GM21360 (cell line): ENCODE measurements at regions not wholly inside any gene's neighbourhood (a gene's known extent, or its start where the extent isn't known, plus 50 kb on each side); places are given as distances from the start of the nearest gene placed in this dataset.
"Not testable (repeated sequence)": the region's sequence is repeated elsewhere in the genome, so short reads cannot be mapped to it uniquely, and the experiment has no call there.

Source experiments
- ATAC-seq: cut with Tn5 transposase; IDR thresholded peaks from one replicate; pipeline ENCODE4 v1.9.1; 2021; ENCODE audit warnings: mild to moderate bottlenecking, moderate library complexity; ENCODE audit not compliant: unreplicated experiment

DNA sequence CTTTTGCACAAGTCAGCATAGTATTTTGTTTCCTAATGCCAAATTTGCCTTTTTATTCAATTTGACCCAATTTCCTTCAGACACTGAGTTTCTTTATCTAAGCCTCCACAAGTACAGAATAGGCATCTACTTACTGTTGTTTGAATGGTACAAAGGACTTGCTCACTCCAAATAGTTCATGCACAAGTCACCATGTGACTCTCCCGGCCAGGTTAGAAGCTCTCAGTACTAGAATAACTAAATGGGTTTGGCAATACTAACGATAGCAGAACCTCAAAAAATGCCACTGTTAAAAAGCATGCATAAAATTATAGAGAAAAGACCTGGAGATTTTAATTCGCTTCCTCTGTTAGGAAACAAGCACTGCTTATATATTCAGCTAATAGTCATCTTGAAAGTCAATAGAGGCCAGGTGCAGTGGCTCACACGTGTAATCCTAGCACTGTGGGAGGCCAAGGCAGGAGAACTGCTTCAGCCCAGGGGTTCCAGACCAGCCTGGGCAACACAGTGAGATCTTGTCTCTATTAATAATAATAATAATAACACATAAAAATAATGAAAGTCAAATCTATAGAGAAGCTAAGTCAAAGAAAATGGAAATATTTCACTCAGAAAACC, 335.8 kb upstream of the MBL2 start:
- ATAC-seq = peak; percentile 75

DNA sequence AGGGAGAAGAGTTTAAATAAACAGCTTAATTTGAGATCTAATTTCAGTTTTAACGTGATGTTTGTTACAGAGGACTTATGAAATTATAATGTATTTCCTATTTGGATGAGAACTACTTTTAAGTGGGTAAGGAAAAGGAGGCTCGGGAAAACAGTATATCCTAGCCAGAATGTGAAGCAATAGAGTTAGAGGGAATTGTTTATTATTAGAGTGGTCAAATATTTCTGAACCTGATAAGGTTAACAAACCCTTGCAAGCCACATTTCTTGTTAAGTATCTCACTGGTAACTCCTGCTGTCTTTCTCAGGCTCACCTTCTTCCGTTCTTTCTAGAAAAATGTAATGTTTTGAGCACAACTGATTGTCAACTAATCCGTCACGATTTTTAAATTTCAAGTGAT, 335.1 kb upstream of the MBL2 start:
- ATAC-seq = no peak

DNA sequence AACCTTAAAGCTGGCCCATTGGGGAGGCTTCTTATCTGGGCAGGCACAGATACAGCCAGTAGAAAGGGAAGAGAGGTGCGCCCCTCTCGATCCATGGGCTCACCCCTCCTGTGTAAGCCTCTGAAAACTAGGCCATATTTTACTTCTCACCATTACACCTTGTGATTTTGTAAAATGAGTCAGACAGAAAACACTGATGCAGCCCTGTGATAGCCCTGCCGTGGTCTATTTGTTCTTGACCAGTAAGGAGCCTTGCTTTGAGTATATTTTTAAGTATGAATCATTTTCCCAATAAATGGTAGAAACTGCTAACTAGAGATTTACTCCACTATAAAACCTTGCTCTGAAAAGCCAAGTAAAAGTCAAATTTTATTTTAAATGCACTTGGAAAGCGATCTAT, 329.8 kb upstream of the MBL2 start:
- ATAC-seq = no peak

DNA sequence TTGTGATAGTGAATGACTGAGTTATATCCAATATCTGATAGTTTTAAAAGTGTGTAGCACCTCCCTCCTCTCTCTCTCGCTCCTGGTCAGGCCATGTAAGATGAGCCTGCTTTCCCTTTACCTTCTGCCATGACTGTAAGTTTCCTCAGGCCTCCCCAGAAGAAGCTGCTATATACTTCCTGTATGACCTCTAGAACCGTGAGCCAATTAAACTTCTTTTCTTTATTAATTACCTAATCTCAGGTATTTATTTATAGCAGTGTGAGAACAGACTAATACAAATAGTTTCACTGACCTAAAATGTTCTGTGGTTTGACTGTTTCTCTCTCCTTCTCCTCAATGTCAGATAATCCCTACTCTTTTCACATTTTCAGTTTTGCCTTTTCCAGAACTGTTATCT, 321.3 kb upstream of the MBL2 start:
- ATAC-seq = no peak

DNA sequence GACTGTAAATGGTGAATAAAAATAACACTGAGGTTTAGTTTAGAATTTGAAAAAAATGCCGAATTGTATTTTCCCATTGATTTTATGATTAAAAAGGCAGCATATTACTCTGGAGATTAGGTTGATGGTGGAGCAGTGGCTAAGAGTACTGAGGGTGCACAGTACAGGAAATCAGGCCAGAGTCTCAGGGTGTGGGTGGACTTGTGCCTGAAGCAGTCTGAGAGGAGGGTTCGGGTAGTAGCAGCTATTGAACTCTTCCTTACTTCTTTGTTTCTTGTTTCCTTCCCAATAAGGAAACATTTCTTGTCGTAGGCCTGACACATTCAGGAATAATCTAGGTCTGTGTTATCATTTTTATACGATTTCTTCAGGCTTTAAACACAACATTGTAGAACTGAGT, 319.0 kb upstream of the MBL2 start:
- ATAC-seq = no peak

DNA sequence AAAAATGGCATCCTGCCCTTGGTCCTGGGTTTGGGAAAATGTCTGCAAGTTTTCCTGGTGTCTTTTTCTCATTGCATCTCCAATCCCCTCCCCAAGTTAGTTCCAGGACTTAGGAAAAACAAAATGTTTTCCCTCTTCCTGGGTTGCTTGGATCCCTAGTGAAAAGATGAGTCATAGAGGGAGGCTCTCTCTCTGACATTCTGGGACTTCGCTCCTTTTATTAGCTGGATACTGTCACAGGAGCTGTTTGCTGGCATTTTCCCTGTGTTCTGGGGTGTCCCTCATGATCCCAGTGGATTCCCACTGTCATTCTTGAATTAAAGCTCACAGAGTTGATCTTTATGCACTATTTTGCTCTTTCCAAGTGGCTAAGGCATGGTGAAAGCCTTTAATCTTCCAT, 316.4 kb upstream of the MBL2 start:
- no peak for ATAC-seq

DNA sequence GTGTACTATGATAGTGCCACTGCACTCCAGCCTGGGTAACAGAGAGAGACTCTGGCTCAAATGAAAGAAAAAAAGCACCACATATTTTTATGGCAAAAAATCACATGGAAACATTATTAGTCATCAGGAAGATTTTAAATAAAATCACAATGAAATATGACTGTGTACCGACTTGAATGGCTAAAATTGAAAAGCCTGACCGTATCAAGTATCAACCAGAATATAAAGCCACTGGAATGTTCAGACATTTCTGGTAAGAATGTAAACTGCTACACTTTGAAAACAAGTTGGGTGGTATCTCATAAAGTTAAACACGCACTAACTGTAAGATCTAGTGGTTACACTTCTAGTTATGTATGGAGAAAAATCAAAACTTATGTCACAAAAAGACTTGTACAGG, 306.7 kb upstream of the MBL2 start:
- ATAC-seq = no peak

DNA sequence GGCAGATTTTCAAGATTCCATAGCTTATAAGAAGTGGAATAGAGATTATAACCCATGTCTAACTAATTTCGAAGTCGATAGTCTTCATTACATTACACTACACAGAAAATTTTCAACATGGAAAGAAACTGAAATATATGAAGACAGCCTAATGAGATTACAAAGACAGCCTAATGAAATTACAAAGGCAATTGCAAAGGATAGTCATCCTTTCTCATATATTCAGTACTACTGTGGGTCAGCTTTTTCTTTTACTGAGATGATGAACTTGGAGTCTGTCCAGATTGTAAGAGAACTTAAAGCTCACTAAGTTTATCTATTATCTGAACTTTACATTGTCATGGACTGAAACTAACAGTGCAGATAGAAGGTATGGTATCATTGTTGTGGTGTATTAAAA, 304.4 kb upstream of the MBL2 start:
- no peak for ATAC-seq

DNA sequence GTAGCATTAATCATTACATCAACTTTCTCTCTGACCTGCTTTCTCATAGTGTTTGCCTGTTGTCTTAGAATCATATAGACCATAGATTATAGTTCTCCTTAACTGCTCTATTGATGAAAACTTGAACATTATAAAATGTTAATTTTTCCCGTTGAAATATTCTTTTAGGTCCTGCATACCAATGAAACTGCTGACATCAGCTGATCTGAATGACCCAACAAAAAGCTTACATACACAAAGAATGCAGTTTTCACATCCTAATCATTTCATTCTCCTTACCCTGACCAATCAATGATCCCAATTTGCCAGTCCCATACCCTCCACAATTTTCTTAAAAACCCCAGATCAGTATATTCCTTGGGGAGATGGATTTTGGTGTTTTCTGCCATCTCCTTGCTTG, 302.9 kb upstream of the MBL2 start:
- ATAC-seq = no peak

DNA sequence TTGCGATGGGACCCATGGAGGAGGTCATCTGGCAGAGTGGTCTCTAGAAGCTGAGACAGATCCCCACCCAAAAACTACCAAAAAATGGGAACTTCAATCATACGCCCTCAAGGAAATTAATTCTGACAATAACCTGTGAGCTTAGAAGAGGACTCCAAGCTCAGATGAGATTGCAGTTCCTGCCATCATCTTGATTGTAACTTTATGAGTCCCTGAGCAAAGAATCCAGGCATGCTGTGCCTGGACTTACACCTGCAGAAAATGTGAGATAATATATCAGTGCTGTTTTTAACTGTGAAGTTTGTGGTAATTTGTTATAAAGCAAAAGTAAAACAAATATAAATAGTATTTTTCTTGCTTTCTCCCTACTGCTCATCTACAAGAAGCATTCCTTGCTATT, 299.6 kb upstream of the MBL2 start:
- ATAC-seq = no peak

DNA sequence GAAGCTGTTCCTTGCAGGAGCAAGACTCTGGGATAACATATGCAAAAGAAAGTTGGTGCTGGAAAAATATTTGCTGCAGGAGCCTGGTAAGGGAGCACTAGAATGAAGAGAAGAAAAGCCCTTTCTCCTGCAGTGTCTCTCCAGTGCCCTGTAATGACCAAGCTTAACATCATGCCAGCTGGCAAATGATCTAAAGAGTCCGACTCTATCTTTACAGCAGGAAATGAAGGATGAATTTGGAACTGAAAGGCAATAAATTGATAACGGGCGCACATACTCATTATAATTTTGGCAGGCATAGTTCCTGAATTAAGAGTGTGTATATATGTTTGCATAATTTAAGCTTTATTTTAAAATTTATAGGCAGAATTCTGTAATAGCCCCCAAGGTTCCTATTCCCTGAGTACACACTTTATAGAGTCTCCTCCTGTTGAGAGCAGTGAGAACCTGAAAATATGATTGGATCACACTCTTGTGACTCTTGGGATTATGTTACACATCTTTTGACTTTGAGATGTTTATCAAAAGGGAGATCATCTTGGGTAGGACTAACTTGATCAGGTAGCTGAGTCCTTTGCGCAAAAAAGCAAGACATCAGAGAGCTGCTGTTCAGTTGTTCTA, 299.0 kb upstream of the MBL2 start:
- ATAC-seq = no peak

DNA sequence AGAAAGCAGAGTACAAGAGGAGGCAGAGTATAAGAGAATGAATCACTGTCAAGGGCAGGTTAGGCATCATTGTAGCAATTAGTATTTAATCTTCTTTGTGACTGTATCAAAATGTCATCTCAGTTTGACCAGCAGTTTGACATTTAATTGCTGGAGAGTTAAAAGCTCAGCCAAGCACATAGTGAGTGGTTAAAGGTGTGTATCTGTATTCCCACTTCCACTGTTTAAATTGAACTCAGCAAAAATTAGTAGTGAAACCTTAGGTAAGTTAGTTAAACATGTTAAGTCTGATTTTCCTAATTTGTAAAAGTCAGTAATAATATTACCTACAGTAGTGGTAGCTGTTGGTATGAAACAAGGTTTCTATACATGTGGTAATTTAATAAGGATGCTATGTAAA, 296.4 kb upstream of the MBL2 start:
- no peak for ATAC-seq

DNA sequence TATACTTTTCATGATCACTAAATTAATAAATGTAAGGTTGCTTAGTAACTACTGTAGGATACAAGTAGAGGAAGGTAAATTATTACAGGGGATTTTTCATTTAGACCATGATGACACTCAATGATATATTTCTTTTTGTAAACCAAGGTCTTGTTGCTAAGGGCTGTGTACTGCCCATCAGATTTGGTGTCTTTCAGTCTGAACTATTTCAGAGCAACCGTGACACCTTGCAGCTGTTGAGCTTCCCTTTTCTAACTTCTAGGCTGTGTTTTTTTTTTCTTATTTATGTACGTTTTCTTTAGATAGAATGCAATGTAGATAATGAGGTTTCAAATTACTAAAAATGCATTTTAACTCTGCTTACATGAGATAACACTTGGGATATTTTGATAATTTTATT, 292.0 kb upstream of the MBL2 start:
- no peak for ATAC-seq

DNA sequence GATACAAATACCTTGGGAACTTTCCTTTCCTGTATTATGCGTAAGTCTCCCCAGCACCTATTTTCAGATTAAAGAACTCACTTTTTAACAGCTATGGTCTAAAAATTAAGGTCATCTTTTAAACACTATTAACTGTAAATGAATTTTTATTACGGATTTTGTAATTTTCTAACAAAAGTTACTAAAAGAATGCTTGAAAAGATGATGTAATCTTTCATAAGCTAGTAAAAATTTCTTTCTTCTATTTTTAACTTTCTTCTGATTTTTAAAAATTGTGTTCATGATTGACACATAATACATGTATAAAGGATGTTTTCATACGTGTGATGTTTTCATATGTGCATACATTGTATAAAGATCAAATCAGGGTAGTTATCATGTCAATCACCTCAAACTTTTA, 291.2 kb upstream of the MBL2 start:
- ATAC-seq = no peak

DNA sequence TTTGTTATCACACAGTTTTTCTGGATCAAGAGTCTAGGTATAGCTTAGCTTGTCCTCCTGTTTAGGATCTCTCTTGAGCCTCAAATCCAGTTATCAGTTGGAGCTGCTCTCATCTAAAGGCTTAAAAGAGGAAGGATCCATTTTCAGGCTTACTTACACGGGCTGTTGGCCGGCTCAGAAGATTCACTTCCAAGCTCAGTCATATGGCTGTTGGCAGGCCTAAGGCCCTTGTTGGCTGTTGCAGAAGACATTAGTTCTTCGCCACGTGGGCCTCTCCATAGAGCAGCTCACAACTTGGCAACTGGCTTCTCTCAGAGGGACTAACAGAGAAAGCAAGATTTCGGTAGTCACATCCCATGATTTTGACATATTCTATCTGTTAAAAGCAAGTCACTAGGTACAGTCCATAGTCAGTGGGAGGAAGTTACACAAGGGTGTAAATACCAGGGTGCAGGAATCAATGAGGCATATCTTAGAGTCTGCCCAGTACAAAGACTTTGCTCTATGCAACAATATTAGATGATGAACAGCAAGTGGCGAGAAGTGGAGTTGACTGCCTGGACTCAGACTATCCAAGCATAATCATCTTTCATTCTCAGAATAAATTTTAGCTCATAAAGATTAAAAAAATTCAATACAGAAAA, 280.1 kb upstream of the MBL2 start:
- ATAC-seq = no peak

DNA sequence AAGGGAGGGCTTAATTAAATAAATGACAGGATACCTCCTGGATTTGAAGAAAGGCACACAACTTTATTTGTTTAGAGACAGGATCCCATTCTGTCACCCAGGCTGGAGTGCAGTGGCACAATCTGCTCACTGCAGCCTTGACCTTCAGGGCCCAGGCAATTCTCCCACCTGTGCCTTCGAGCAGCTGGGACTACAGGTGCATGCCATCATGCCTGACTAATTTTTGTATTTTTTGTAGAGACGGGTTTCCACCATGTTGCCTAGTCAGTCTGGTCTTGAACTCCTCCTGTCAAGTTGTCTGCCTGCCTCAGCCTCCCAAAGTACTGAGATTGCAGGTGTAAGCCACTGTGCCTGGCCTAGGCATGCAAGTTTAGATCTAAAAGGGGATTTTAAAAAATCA, 272.7 kb upstream of the MBL2 start:
- ATAC-seq = no peak

DNA sequence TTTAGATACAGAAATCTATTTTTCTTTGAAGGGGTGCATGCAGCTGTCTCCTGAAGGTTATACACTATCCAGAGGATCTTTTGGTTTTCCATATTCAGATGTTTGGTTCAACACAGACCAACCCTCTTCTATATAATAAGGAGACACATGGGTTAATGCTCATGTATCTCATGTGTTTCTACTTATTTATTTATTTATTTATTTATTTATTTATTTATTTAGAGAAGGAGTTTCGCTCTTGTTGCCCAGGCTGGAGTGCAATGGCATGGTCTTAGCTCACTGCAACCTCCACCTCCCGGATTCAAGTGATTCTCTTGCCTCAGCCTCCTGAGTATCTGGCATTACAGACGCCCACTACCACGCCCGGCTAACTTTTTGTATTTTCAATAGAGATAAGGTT, 263.2 kb upstream of the MBL2 start:
- not testable (repeated sequence) for ATAC-seq

DNA sequence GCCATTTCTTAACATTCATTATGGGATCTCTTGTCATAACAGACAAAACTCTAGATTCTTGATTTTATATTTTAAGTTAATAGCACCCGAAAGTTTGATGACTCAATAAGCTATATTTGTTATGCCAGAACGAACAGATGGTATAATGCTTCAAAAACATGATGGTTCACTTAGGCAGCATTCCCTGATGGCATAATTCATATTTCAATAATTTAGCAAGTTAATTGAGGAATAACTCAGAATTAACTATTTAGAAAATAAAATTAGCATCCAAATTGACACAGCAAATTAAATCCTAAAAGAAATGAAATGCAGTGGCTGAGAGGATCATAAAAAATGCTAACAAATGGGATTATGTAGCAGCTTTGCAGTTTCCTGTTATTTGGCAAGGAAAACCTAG, 260.8 kb upstream of the MBL2 start:
- no peak for ATAC-seq

DNA sequence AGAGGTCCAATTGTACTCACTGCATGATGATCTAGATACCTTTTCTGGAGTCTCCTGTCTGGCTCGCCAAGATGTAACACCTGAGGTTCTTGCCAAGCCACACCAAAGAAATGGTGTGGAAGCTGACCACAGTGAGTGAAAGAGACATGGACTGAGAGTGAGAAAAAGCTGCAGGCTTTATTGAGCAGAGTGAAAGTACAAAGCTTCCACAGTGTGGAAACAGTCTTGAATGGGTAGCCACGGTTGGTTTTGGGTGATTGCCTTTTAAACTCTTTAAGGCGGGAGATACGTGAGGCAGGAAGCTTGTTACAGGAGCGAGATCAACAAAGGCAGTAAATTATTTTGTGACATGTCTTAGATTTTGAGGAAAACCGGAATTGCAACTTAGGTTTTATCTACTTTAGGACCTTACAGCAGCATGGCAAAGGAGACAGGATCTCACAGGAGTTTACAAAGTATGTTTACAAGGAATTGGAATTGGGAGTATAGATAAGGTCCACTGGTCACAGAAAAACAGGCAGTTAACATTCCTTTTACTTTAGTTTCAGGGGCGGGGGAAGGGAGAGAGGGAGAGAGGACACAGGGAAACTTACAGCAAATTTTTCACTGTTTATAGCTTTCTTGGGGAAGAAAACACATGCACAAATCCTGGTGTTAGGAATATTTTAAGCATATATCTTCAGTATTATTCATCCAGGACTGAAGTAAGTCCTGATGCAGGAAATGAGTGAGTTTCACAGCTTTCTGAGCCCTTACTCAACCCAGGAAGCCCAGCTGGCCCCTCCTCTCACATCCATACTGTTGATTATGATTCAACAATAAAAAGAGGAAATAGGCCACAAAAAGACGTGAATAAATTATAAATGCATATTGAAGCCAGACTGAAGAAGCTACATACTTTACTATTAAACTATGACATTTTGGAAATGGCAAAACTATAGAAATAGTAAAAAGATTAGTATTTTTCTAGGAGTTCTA, 257.6 kb upstream of the MBL2 start:
- peak; percentile 69 for ATAC-seq

DNA sequence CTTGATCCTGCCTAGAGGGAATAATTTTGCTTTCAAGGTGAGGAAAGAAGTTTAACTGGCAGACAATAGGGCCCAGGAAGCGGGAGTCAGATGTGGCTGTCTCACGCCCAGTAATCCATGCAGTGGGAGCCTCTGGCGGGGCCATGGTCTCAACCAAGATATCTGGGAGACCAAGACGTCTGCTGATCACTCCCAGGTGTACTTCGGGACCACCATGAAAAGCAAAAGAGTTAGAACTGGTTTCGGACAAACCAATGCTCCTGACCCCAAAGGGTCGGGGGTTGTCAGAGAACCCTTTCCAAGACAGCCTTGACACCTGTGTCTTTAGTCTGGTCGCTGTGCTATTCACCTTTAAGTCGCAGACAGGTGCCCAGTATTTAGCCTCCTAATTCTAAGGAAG, 256.9 kb upstream of the MBL2 start:
- ATAC-seq = peak; percentile 1

DNA sequence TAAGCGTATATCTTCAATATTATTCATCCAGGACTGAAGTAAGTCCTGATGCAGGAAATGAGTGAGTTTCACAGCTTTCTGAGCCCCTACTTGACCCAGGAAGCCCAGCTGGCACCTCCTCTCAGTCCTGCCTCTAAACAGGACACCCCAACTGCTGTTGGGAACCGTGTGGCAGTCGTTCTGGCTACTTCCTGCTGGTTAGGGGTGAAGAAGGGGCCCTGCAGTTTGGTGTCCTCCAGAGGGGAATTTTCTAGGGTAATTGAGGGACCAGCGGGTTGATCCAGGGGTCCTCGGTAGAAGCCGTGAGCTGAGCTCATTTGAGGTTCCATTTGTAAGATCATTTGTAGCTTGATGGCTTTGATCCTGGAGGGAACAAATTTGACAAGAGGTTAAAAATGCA, 253.2 kb upstream of the MBL2 start:
- not testable (repeated sequence) for ATAC-seq
